ENCODE measurements at regions not wholly inside any gene's neighbourhood (a gene's known extent, or its start where the extent isn't known, plus 50 kb on each side); places are given as distances from the start of the nearest gene placed in this dataset.

DNA sequence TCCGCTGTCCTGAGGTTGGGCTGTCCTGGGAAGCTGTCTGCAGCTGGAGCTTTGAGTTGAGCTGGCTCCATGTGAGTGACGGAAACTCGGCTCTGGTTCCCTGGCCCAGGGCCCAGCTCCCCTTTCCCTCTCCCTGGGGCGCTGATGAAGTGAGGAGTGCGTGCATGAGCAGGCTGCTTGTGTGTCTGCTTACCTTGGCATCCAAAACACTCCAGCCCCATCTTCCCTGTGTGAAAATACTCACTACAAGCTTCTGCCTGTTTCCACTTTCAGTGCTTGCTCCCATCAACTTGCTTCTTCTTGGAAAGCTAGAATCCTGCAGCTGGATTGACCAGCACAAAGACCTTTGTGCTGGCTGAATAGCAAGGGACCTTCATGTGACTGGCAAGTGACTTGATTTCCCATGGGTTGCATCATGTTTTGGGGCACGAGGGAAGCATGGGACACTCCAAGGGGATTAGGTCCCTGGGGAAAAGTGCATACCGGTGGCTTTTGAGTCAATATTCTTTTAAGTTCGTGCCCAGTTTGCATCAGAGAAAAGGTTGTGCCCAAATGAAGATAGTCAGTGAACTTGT, 198.1 kb downstream of the GADD45G start:
- DNase-seq (peak; percentile 52 to 68 (median 64)), ATAC-seq (ENCODE audit: insufficient read depth, low FRiP score) (no peak)
- TF ChIP-seq, protein P1, sequence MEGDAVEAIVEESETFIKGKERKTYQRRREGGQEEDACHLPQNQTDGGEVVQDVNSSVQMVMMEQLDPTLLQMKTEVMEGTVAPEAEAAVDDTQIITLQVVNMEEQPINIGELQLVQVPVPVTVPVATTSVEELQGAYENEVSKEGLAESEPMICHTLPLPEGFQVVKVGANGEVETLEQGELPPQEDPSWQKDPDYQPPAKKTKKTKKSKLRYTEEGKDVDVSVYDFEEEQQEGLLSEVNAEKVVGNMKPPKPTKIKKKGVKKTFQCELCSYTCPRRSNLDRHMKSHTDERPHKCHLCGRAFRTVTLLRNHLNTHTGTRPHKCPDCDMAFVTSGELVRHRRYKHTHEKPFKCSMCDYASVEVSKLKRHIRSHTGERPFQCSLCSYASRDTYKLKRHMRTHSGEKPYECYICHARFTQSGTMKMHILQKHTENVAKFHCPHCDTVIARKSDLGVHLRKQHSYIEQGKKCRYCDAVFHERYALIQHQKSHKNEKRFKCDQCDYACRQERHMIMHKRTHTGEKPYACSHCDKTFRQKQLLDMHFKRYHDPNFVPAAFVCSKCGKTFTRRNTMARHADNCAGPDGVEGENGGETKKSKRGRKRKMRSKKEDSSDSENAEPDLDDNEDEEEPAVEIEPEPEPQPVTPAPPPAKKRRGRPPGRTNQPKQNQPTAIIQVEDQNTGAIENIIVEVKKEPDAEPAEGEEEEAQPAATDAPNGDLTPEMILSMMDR (IDR thresholded peaks at IDR 0.05; ENCODE audit: control extremely low read depth, extremely low read depth) = no peak
- H3K9me3 ChIP-seq (ENCODE audit: control insufficient read depth in 4 of 4, insufficient read depth in 3 of 4, low read length in 3 of 4) = no peaks in the 10 kb centered on the region
- no peaks in the 10 kb centered on the region for H3K27me3 ChIP-seq (ENCODE audit: control insufficient read depth in 3 of 3, insufficient read depth in 3 of 3, low read length in 2 of 3)
- H3K36me3 ChIP-seq (ENCODE audit: control insufficient read depth in 4 of 4, insufficient read depth in 4 of 4, low read length in 4 of 4) = no peaks in the 10 kb centered on the region
- no peak overlapping the region for H3K27ac ChIP-seq (ENCODE audit: low read depth in 1 of 2, low read length in 1 of 2)
- 72 to 74% methylated on average over 8 of the region's 8 CpGs for WGBS, 2 donors
- H3K9ac ChIP-seq (ENCODE audit: insufficient read depth in 1 of 2, low read length in 2 of 2) = no peak overlapping the region
- H3K4me1 ChIP-seq (ENCODE audit: control insufficient read depth in 5 of 5, insufficient read depth in 5 of 5, low read length in 5 of 5) = peaks cover 3 to 36% (median 8%) of the 10 kb centered on the region in 5 donors
- H3K4me3 ChIP-seq = no peak overlapping the region

DNA sequence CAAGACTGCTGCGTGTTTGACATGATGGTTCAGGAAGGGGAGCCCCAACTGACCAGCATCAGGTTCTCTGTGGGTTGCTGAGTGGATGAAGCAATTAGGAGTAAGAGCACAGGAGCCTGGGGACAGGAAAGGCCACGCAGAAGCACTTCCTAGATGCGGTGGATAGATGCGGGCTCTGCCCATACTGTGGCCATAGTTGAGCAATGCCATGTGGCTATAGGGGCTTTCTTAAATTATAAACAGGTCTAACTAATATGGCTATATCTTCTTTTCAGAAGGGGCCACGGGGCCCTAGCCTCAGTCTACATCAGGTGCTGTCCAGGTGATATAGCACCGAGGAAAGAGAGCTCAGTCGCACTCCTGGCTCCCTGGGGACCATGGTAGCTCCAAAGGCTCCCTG, 198.6 kb downstream of the GADD45G start:
- 63 to 82% methylated on average over 7 of the region's 7 CpGs for WGBS, 2 donors

DNA sequence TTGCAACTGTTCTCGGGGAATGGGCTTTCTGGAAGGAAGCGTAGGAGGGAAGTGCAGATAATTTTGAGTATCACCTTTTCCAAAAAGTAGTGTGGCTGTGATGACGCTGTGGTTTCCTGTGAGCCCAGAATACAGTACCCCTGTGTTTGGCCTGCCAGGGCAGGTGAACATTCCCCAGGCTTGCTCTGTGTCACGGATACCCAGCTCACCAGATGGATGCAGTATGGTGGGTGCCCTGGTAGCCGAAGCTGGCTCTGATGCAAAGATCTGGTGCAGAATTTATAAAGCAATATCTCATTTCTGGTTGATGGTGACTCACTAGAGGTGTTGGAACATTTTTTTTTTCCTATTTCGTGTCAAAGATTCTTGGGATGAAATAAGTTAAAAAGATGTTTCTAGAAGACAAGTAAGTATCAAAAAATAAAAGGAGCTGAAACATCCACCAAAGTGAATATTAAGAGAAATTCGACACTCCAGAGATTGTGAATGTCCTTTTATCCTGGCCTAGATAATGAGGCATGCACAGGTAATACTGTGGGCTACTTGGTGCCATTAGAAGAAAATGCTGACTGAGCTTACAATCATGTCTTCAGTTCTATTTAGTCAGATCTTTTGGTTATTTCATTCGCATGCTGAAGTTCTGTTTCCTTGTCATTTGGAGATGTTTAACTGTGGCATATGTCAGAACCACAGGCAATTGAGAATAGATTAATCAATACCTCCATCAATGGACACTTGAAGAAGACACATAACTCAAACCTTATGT, 200.1 kb downstream of the GADD45G start:
- Histone ChIP-seq H3K4me3 (no peak overlapping the region), H3K9ac (ENCODE audit: insufficient read depth in 1 of 2, low read length in 2 of 2) (no peak overlapping the region), H3K9me3 (ENCODE audit: control insufficient read depth in 4 of 4, insufficient read depth in 3 of 4, low read length in 3 of 4) (no peaks in the 10 kb centered on the region), H3K4me1 (ENCODE audit: control insufficient read depth in 5 of 5, insufficient read depth in 5 of 5, low read length in 5 of 5) (peaks cover 0 to 27% (median 12%) of the 10 kb centered on the region in 5 donors), H3K27ac (ENCODE audit: low read depth in 1 of 2, low read length in 1 of 2) (no peak overlapping the region), H3K27me3 (ENCODE audit: control insufficient read depth in 3 of 3, insufficient read depth in 3 of 3, low read length in 2 of 3) (no peaks in the 10 kb centered on the region), H3K36me3 (ENCODE audit: control insufficient read depth in 4 of 4, insufficient read depth in 4 of 4, low read length in 4 of 4) (no peaks in the 10 kb centered on the region)
- DNase-seq (no peak), ATAC-seq (ENCODE audit: insufficient read depth, low FRiP score) (no peak)
- WGBS, 2 donors = 85 to 88% methylated on average over 8 of the region's 8 CpGs
- TF ChIP-seq, protein P1 (IDR thresholded peaks at IDR 0.05; ENCODE audit: control extremely low read depth, extremely low read depth) = no peak

More for the DNA sequence above, 198.6 kb downstream of the GADD45G start:
- peaks cover 2 to 31% (median 12%) of the 10 kb centered on the region in 5 donors for H3K4me1 ChIP-seq (ENCODE audit: control insufficient read depth in 5 of 5, insufficient read depth in 5 of 5, low read length in 5 of 5)
- no peaks in the 10 kb centered on the region for H3K36me3 ChIP-seq (ENCODE audit: control insufficient read depth in 4 of 4, insufficient read depth in 4 of 4, low read length in 4 of 4)
- TF ChIP-seq, protein P1 (IDR thresholded peaks at IDR 0.05; ENCODE audit: control extremely low read depth, extremely low read depth) = no peak
- H3K4me3 ChIP-seq = no peak overlapping the region
- H3K27me3 ChIP-seq (ENCODE audit: control insufficient read depth in 3 of 3, insufficient read depth in 3 of 3, low read length in 2 of 3) = no peaks in the 10 kb centered on the region
- ATAC-seq (ENCODE audit: insufficient read depth, low FRiP score) = no peak
- no peak overlapping the region for H3K9ac ChIP-seq (ENCODE audit: insufficient read depth in 1 of 2, low read length in 2 of 2)
- H3K9me3 ChIP-seq (ENCODE audit: control insufficient read depth in 4 of 4, insufficient read depth in 3 of 4, low read length in 3 of 4) = no peaks in the 10 kb centered on the region
- no peak for DNase-seq
- H3K27ac ChIP-seq (ENCODE audit: low read depth in 1 of 2, low read length in 1 of 2) = no peak overlapping the region
